Sigmoid colon (tissue), 6 donors: ENCODE measurements at regions not wholly inside any gene's neighbourhood (a gene's known extent, or its start where the extent isn't known, plus 50 kb on each side); places are given as distances from the start of the nearest gene placed in this dataset.

ENCODE experiments used
- DNase-seq: peaks from one replicate; pipeline ENCODE4 v3.0.0-alpha.2; 2019
- H3K27ac ChIP-seq, 4 donors: fragments of 200-600 bp; sonication (generic); one replicate each; pipeline ENCODE4 v1.5.1; 2016 to 2019; ENCODE audit warnings: mild to moderate bottlenecking in 1 of 4
- H3K27me3 ChIP-seq, 3 donors: fragments of 200-600 bp; sonication (generic); one replicate each; pipeline ENCODE4 v1.5.1; 2019; ENCODE audit warnings: mild to moderate bottlenecking in 1 of 3
- H3K36me3 ChIP-seq, 4 donors: fragments of 200-600 bp; sonication (generic); one replicate each; pipeline ENCODE4 v1.5.1; 2016 to 2019
- H3K4me1 ChIP-seq, 4 donors: fragments of 200-600 bp; sonication (generic); one replicate each; pipeline ENCODE4 v1.5.1; 2017 to 2019
- H3K4me3 ChIP-seq, 4 donors: fragments of 200-600 bp; sonication (generic); one replicate each; pipeline ENCODE4 v1.5.1; 2017 to 2019; ENCODE audit warnings: mild to moderate bottlenecking in 2 of 4, moderate library complexity in 1 of 4
- H3K9me3 ChIP-seq, 4 donors: fragments of 200-600 bp in 3 of 4; sonication (generic) in 3 of 4; one replicate each; pipeline versions ENCODE4 v1.5.1 to v1.6.1; 2013 to 2019
- EP300 ChIP-seq, 4 donors: sonication (generic); formaldehyde crosslinking; IDR thresholded peaks; one replicate each; pipeline ENCODE4 v1.6.1; 2017; ENCODE audit warnings: antibody characterized with exemption in 4 of 4
- POLR2A ChIP-seq, 2 donors: fragments of 450-650 bp; IDR thresholded peaks; one replicate each; pipeline ENCODE4 v1.6.1; 2016; ENCODE audit warnings: antibody characterized with exemption in 2 of 2, mild to moderate bottlenecking in 2 of 2, moderate library complexity in 2 of 2
- POLR2AphosphoS5 ChIP-seq, 4 donors: sonication (generic); formaldehyde crosslinking; IDR thresholded peaks; one replicate each; pipeline ENCODE4 v1.6.1; 2017; ENCODE audit warnings: antibody characterized with exemption in 4 of 4
- WGBS, 2 donors: extraction: QIAGEN DNeasy Blood & Tissue Kit; methylation state at CpG; one replicate each; pipeline ENCODE4 v1.1.7; 2013; 5-methylcytosine and 5-hydroxymethylcytosine counted together
- intact Hi-C: fragments of 100-400 bp; cut with DNase I; formaldehyde crosslinking; loops from one replicate; pipeline ENCODE4 v1.15.1; 2023
- TF ChIP-seq, protein P1 (sequence below), 4 experiments: fragments of 450-650 bp in 3 of 4; fragments of 200-600 bp in 1 of 4; IDR thresholded peaks; one replicate each; pipeline ENCODE4 v1.5.1; 2016 to 2019; ENCODE audit warnings: antibody characterized with exemption in 4 of 4, mild to moderate bottlenecking in 3 of 4, moderate library complexity in 2 of 4
- donor health status: healthy with polysubstance abuse.
- donor health status: healthy.

DNA sequence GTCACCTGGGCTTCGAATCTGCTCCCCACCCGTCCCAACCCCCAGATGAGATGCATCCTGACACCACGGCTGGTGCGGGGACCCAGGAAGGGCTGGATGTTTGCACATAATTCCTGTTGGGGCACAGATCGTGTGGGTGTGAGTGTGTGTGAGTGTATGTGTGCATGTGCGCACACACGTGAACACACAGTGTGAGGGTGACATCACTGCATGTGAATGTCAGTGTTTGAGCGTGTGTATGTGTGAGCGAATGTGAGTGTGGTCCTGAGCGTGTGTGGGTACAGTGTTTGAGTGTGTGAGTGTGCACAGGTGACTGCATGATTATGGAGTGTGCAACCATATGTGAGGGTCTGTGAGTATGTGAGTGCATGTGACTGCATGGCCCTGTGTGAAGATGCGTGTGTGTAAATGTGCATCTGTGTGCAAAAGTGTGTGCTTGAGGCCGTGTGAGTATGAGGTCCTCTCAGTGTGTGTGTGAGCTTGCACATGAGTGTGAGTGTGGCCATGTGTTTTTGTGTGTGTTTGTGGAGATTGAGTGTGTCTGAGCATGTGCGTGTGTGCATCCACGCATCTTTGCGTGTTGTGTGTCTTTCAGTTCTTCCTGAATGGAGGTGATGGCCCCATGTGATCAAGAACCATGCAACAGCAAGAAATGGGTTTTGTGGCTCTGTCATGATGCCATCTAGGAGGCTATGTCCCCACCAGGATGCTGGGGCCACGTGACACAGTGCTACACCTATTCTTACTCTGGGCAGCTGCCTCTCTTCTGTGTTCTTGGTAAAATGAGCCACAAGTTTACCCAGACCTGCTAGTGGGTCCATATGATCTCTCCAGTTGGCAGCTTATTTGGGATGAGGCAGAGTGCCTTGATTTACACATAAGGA, 70.5 kb upstream of the GCSH start:
- no peak overlapping the region for H3K27ac ChIP-seq
- intact Hi-C loops = no loop called here
- no peak for DNase-seq
- WGBS, 2 donors = 81 to 82% methylated on average over 16 of the region's 16 CpGs
- no peaks in the 10 kb centered on the region for H3K9me3 ChIP-seq
- H3K4me3 ChIP-seq = no peak overlapping the region
- TF ChIP-seq POLR2A (IDR thresholded peaks at IDR 0.05) (no peak), EP300 (IDR thresholded peaks at IDR 0.05) (no peak), POLR2AphosphoS5 (IDR thresholded peaks at IDR 0.05) (no peak)
- TF ChIP-seq, protein P1, sequence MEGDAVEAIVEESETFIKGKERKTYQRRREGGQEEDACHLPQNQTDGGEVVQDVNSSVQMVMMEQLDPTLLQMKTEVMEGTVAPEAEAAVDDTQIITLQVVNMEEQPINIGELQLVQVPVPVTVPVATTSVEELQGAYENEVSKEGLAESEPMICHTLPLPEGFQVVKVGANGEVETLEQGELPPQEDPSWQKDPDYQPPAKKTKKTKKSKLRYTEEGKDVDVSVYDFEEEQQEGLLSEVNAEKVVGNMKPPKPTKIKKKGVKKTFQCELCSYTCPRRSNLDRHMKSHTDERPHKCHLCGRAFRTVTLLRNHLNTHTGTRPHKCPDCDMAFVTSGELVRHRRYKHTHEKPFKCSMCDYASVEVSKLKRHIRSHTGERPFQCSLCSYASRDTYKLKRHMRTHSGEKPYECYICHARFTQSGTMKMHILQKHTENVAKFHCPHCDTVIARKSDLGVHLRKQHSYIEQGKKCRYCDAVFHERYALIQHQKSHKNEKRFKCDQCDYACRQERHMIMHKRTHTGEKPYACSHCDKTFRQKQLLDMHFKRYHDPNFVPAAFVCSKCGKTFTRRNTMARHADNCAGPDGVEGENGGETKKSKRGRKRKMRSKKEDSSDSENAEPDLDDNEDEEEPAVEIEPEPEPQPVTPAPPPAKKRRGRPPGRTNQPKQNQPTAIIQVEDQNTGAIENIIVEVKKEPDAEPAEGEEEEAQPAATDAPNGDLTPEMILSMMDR (IDR thresholded peaks at IDR 0.05) = no peak
- H3K36me3 ChIP-seq = no peaks in the 10 kb centered on the region
- no peaks in the 10 kb centered on the region for H3K27me3 ChIP-seq
- H3K4me1 ChIP-seq = no peaks in the 10 kb centered on the region

DNA sequence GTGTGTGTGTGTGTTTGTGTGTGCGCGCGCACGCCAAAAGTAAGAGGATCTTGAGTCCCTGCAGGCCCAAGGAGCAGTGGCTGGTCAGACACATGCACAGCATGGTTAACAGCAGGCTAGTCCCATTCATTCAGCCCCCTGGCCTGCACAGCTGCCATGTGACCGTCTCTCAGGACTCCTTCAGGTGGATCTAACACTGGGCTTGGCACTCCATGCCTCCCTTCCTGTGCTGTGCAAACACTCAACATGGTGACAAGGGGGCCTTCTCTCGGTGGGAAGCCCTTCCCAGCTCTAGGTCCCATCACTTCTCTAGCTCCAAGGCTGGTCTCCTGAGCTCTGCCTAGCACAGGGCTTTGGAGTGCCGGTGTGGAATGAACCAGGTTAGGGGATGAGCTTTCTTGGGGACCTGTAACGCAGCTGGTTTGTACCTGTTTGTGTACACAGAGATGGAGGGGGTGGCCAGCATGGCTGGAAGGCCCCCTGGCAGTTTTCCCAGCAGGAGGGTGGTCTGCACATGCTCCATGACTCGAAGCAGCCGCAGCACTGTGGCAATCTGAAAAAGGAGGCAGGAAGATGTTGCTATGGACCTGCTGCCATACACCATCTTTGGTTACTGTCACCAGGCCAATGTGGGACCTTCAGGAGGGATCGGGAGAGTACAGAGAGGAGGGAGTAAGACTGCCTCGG, 69.4 kb upstream of the GCSH start:
- Histone ChIP-seq H3K27me3 (no peaks in the 10 kb centered on the region), H3K4me3 (no peak overlapping the region), H3K27ac (no peak overlapping the region), H3K9me3 (no peaks in the 10 kb centered on the region), H3K4me1 (no peaks in the 10 kb centered on the region), H3K36me3 (no peaks in the 10 kb centered on the region)
- DNase-seq = no peak
- TF ChIP-seq EP300 (IDR thresholded peaks at IDR 0.05) = no peak
- TF ChIP-seq POLR2A (IDR thresholded peaks at IDR 0.05) = no peak
- no peak for TF ChIP-seq POLR2AphosphoS5 (IDR thresholded peaks at IDR 0.05)
- TF ChIP-seq, protein P1 (IDR thresholded peaks at IDR 0.05) = no peak
- 73 to 81% methylated on average over 12 of the region's 12 CpGs for WGBS, 2 donors
- intact Hi-C loops = no loop called here

DNA sequence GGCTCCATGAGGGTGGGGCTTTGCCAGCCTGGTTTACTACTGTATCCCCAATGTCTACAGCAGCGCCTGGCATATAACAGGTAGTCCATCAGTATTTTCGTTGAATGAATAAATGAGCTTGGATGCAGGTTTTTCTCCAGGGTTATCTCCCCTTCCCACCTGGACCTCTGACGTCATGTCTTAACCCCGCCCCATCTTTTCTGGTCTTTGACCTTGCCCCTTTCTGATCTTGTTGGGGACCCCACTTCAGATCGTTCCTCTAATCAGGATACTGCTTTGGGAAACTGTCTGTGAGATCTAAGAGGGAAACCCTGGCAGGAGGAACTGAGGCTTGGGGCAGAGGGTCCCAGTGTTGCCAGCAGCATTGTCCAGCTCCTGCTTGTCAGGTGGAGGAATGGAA, 68.8 kb upstream of the GCSH start:
- H3K36me3 ChIP-seq = no peaks in the 10 kb centered on the region
- H3K9me3 ChIP-seq = no peaks in the 10 kb centered on the region
- TF ChIP-seq POLR2AphosphoS5 (IDR thresholded peaks at IDR 0.05) (no peak), POLR2A (IDR thresholded peaks at IDR 0.05) (no peak), EP300 (IDR thresholded peaks at IDR 0.05) (no peak)
- TF ChIP-seq, protein P1 (IDR thresholded peaks at IDR 0.05) = no peak
- no peaks in the 10 kb centered on the region for H3K4me1 ChIP-seq
- WGBS, 2 donors = 41 to 85% methylated on average over 5 of the region's 5 CpGs
- DNase-seq = no peak
- H3K27ac ChIP-seq = no peak overlapping the region
- no peaks in the 10 kb centered on the region for H3K27me3 ChIP-seq
- H3K4me3 ChIP-seq = no peak overlapping the region
- intact Hi-C loops = no loop called here

DNA sequence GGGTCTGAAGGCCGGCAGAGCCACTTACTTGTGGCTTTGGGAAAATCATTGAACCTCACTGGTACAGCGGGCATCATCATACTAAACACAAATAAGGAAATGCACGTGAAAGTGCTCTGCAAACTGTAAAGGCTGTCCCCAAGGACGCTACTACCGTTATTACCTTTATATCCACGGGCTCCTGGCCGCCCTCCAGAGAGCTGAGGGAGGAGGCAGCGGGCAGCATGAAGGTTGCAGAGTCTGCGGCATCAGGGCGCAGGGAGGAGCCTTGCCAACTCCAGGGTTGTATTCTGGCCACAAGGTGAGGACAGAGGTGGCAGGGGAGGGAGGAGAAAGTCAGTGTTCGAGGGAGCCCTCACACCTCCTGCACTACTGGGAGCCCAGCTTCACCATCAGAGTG, 68.3 kb upstream of the GCSH start:
- Histone ChIP-seq H3K27ac (no peak overlapping the region), H3K4me1 (no peaks in the 10 kb centered on the region), H3K36me3 (no peaks in the 10 kb centered on the region), H3K9me3 (no peaks in the 10 kb centered on the region), H3K27me3 (no peaks in the 10 kb centered on the region), H3K4me3 (no peak overlapping the region)
- 16 to 70% methylated on average over 11 of the region's 11 CpGs for WGBS, 2 donors
- TF ChIP-seq, protein P1 (IDR thresholded peaks at IDR 0.05) = no peak
- TF ChIP-seq EP300 (IDR thresholded peaks at IDR 0.05) = no peak
- no peak for TF ChIP-seq POLR2A (IDR thresholded peaks at IDR 0.05)
- no peak for TF ChIP-seq POLR2AphosphoS5 (IDR thresholded peaks at IDR 0.05)
- no peak for DNase-seq
- intact Hi-C loops = no loop called here
